Parathyroid adenoma (tissue), 2 donors: ENCODE measurements at regions not wholly inside any gene's neighbourhood (a gene's known extent, or its start where the extent isn't known, plus 50 kb on each side); places are given as distances from the start of the nearest gene placed in this dataset.

ENCODE experiments used
- H2AFZ ChIP-seq: fragments of 300-600 bp; sonication (generic); one replicate; pipeline ENCODE4 v1.7.0; 2017; ENCODE audit warnings: antibody characterized with exemption, mild to moderate bottlenecking
- H3K27ac ChIP-seq: fragments of 300-600 bp; sonication (generic); one replicate; pipeline ENCODE4 v1.7.0; 2017
- H3K27me3 ChIP-seq: fragments of 300-600 bp; sonication (generic); one replicate; pipeline ENCODE4 v1.7.0; 2017; ENCODE audit warnings: low read length; ENCODE audit not compliant: control insufficient read depth, insufficient read depth
- H3K36me3 ChIP-seq: fragments of 300-600 bp; sonication (generic); one replicate; pipeline ENCODE4 v1.7.0; 2017; ENCODE audit warnings: low read length; ENCODE audit not compliant: control insufficient read depth, insufficient read depth
- H3K4me1 ChIP-seq: fragments of 300-600 bp; sonication (generic); one replicate; pipeline ENCODE4 v1.7.0; 2017; ENCODE audit warnings: control low read depth
- H3K4me2 ChIP-seq: fragments of 300-600 bp; sonication (generic); one replicate; pipeline ENCODE4 v1.7.0; 2017; ENCODE audit warnings: low read length
- H3K4me3 ChIP-seq: fragments of 300-600 bp; sonication (generic); one replicate; pipeline ENCODE4 v1.7.0; 2017; ENCODE audit warnings: low read depth, low read length
- H3K79me2 ChIP-seq: fragments of 300-600 bp; sonication (generic); one replicate; pipeline ENCODE4 v1.7.0; 2017; ENCODE audit warnings: control low read depth
- H3K9ac ChIP-seq: fragments of 300-600 bp; sonication (generic); one replicate; pipeline ENCODE4 v1.7.0; 2017; ENCODE audit warnings: mild to moderate bottlenecking
- H3K9me3 ChIP-seq: fragments of 300-600 bp; sonication (generic); one replicate; pipeline ENCODE4 v1.7.0; 2017; ENCODE audit warnings: low read length; ENCODE audit not compliant: control insufficient read depth
- TF ChIP-seq, protein P1 (sequence below): fragments of 300-600 bp; sonication (generic); IDR thresholded peaks from one replicate; pipeline ENCODE4 v1.7.0; 2017; ENCODE audit warnings: antibody characterized with exemption, mild to moderate bottlenecking
- donor health status: primary hyperparathyroidism.

DNA sequence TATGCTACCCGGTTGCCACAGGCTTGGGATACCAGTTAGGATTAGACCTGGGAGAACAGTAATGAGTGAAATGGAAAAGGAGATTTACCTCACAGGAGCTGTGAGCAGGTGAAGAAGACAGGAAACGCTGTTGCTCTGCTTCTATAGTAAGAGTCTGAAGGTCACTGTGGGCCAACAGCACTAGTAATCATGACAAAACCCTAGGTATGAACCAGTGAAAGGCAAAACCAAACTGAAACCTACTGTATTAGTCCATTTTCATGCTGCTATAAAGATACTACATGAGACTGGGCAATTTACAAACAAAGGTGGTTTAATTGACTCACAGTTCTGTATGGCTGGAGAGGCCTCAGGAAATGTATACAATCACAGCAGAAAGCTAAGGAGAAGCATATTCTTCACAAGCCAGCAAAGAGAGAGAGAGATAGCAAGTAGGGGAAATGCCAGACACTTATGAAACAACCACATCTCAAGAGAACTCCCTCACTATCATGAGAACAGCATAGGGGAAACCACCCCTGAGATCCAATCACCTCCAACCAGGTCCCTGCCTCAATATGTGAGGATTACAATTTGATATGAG lies 736.7 kb upstream of the INTU start:
- no peaks in the 10 kb centered on the region for H3K4me1 ChIP-seq
- no peak overlapping the region for H3K9ac ChIP-seq
- H3K4me3 ChIP-seq: no peak overlapping the region
- H3K4me2 ChIP-seq: no peak overlapping the region
- H3K36me3 ChIP-seq: no peaks in the 10 kb centered on the region
- no peaks in the 10 kb centered on the region for H3K27me3 ChIP-seq
- TF ChIP-seq, protein P1, sequence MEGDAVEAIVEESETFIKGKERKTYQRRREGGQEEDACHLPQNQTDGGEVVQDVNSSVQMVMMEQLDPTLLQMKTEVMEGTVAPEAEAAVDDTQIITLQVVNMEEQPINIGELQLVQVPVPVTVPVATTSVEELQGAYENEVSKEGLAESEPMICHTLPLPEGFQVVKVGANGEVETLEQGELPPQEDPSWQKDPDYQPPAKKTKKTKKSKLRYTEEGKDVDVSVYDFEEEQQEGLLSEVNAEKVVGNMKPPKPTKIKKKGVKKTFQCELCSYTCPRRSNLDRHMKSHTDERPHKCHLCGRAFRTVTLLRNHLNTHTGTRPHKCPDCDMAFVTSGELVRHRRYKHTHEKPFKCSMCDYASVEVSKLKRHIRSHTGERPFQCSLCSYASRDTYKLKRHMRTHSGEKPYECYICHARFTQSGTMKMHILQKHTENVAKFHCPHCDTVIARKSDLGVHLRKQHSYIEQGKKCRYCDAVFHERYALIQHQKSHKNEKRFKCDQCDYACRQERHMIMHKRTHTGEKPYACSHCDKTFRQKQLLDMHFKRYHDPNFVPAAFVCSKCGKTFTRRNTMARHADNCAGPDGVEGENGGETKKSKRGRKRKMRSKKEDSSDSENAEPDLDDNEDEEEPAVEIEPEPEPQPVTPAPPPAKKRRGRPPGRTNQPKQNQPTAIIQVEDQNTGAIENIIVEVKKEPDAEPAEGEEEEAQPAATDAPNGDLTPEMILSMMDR: no peak
- H3K79me2 ChIP-seq: no peaks in the 10 kb centered on the region
- no peak overlapping the region for H3K27ac ChIP-seq
- no peaks in the 10 kb centered on the region for H3K9me3 ChIP-seq
- H2AFZ ChIP-seq: no peak overlapping the region

DNA sequence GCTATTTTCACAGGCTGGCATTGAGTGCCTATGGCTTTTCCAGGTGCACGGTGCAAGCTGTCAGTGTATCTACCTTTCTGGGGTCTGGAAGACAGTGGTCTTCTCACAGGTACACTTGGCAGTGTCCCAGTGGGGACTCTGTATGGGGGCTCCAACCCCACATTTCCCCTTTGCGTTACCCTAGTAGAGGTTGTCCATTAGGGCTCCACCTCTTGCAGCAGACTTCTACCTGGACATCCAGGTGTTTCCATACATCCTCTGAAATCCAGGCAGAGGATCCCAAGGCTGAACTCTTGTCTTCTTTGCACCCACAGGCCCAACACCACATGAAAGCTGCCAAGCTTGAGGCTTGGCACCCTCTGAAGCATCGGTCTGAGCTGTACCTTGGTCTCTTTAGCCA lies 735.7 kb upstream of the INTU start:
- Histone ChIP-seq H3K4me2 (no peak overlapping the region), H3K4me3 (no peak overlapping the region), H2AFZ (no peak overlapping the region), H3K4me1 (no peaks in the 10 kb centered on the region), H3K79me2 (no peaks in the 10 kb centered on the region), H3K36me3 (no peaks in the 10 kb centered on the region), H3K9ac (no peak overlapping the region), H3K27me3 (no peaks in the 10 kb centered on the region), H3K9me3 (no peaks in the 10 kb centered on the region), H3K27ac (no peak overlapping the region)
- TF ChIP-seq, protein P1: no peak

DNA sequence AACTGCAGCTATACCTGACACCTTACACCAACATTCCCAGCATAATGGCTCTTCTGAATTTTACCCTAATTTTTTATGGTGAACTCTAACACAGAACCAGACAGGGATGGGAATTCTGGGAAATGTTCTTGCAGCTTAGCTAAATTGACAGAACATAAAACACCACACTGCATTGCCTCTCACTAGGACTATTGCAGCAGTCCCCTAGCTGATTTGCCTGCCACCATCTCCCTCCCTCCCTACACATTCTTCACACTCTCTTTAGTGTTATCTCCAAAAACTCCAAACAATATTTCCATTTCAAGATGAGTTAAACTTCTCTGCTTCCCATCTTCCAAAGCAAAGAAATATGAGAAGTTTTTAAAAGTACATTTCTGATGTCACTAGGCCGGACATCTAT lies 733.9 kb upstream of the INTU start:
- TF ChIP-seq, protein P1: no peak

DNA sequence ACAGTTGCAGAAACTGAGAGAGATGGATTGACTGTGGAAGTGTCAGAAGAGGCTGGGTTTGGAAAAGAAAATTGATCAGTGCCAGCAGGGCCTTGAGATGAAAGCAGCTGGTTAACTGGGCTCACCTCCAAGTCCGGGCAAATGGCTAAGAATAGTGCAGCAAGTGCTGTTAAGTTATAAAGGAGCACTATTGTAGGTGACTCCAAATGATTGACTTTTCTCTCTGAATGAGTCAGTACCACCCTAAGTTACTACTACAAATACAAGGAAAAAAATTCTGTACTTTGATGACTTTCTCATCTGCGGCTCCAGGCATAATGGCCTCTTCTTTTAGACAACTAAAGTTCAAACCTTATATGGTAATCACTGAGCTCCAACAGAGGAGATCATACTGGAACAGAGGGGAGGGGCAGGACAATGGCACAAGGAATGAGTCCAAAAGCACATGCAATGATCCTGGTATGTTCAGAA lies 733.4 kb upstream of the INTU start:
- Histone ChIP-seq H3K9ac (no peak overlapping the region), H3K4me2 (no peak overlapping the region), H3K4me3 (no peak overlapping the region), H3K9me3 (no peaks in the 10 kb centered on the region), H3K4me1 (no peaks in the 10 kb centered on the region), H3K36me3 (no peaks in the 10 kb centered on the region), H3K27ac (no peak overlapping the region), H3K27me3 (no peaks in the 10 kb centered on the region), H3K79me2 (no peaks in the 10 kb centered on the region), H2AFZ (no peak overlapping the region)
- TF ChIP-seq, protein P1: no peak

More for the DNA sequence above, 733.9 kb upstream of the INTU start:
- Histone ChIP-seq H3K4me2 (no peak overlapping the region), H3K4me3 (no peak overlapping the region), H3K79me2 (no peaks in the 10 kb centered on the region), H3K9me3 (no peaks in the 10 kb centered on the region), H3K27ac (no peak overlapping the region), H2AFZ (no peak overlapping the region), H3K4me1 (no peaks in the 10 kb centered on the region), H3K9ac (no peak overlapping the region), H3K27me3 (no peaks in the 10 kb centered on the region), H3K36me3 (no peaks in the 10 kb centered on the region)

DNA sequence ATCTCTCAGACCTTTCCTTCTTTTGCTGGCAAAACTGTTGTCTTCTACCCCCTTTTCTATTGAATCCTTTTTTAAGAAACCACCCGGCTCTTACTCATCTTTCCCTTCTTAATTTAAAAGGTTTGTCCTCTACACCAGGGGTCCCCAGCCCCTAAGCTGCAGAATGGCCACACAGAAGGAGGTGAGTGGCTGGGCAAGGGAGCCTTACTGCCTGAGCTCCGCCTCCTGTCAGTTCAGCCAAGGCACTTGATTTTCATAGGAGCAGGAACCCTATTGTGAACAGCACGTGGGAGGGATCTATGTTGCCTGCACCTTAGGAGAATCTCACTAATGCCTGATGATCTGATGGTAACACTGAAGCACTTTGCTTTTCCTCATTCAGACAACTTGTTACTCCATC lies 726.3 kb upstream of the INTU start:
- no peaks in the 10 kb centered on the region for H3K27me3 ChIP-seq
- TF ChIP-seq, protein P1: no peak
- no peaks in the 10 kb centered on the region for H3K9me3 ChIP-seq
- H3K9ac ChIP-seq: no peak overlapping the region
- H3K4me2 ChIP-seq: no peak overlapping the region
- no peaks in the 10 kb centered on the region for H3K4me1 ChIP-seq
- H3K27ac ChIP-seq: no peak overlapping the region
- H3K4me3 ChIP-seq: no peak overlapping the region
- no peaks in the 10 kb centered on the region for H3K79me2 ChIP-seq
- H2AFZ ChIP-seq: no peak overlapping the region
- no peaks in the 10 kb centered on the region for H3K36me3 ChIP-seq
